ENCODE measurements at regions not wholly inside any gene's neighbourhood (a gene's known extent, or its start where the extent isn't known, plus 50 kb on each side); places are given as distances from the start of the nearest gene placed in this dataset.
A peak's percentile ranks its signal among the peaks of the same experiment; 100 is the strongest.

GRCh38 chr12:89927226-89927698 is 218.6 kb upstream of the ATP2B1 start (continued):
- TF ChIP-seq EED (IDR thresholded peaks at IDR 0.05; ENCODE audit: low read depth): no peak
- TF ChIP-seq MEF2B (IDR thresholded peaks at IDR 0.05; ENCODE audit: partially characterized antibody, poor library complexity, severe bottlenecking): peak; percentile 87
- no peak for TF ChIP-seq SMARCA5 (IDR thresholded peaks at IDR 0.05)
- no peak for TF ChIP-seq E4F1 (IDR thresholded peaks at IDR 0.05; ENCODE audit: borderline replicate concordance, partially characterized antibody)
- TF ChIP-seq SIX5 (IDR thresholded peaks at IDR 0.05; ENCODE audit: low read depth, low read length, severe bottlenecking): no peak
- TF ChIP-seq ZBTB33 (IDR thresholded peaks at IDR 0.05): no peak
- TF ChIP-seq ZSCAN29 (IDR thresholded peaks at IDR 0.05): no peak
- TF ChIP-seq RELA (IDR thresholded peaks at IDR 0.05; ENCODE audit: borderline replicate concordance, partially characterized antibody): no peak
- no peak for TF ChIP-seq BCLAF1 (IDR thresholded peaks at IDR 0.05)
- no peak for TF ChIP-seq ZNF622 (IDR thresholded peaks at IDR 0.05)
- no peak for TF ChIP-seq STAT1 (conservative IDR thresholded peaks at IDR 0.05)
- no peak for TF ChIP-seq PRDM15 (CRISPR knock-in tag; IDR thresholded peaks at IDR 0.05)
- TF ChIP-seq EGR1 (IDR thresholded peaks at IDR 0.05; ENCODE audit: borderline replicate concordance in 1 of 2, low read depth in 2 of 2, low read length in 2 of 2): no peak
- TF ChIP-seq KAT2A (conservative IDR thresholded peaks at IDR 0.05; ENCODE audit: control insufficient read depth, low read depth, low read length): no peak
- TF ChIP-seq STAT3 (IDR thresholded peaks at IDR 0.05; ENCODE audit: low read depth, low read length): peak; percentile 80; the same call in 1 of the 2 replicates
- no peak for TF ChIP-seq YBX1 (IDR thresholded peaks at IDR 0.05)
- no peak for TF ChIP-seq PAX8 (IDR thresholded peaks at IDR 0.05)
- TF ChIP-seq USF1 (IDR thresholded peaks at IDR 0.05; ENCODE audit: borderline replicate concordance, extremely low read length, insufficient read depth, low read depth, low read length): no peak
- TF ChIP-seq TARDBP (IDR thresholded peaks at IDR 0.05; ENCODE audit: borderline replicate concordance): no peak
- peak; percentile 81 for TF ChIP-seq RUNX3 (IDR thresholded peaks at IDR 0.05; ENCODE audit: low read length)

Measured in GM12878 (cell line).